GM21367 (cell line): ENCODE measurements at regions not wholly inside any gene's neighbourhood (a gene's known extent, or its start where the extent isn't known, plus 50 kb on each side); places are given as distances from the start of the nearest gene placed in this dataset.
"Not testable (repeated sequence)": the region's sequence is repeated elsewhere in the genome, so short reads cannot be mapped to it uniquely, and the experiment has no call there.

Experiments
- ATAC-seq: cut with Tn5 transposase; IDR thresholded peaks from one replicate; pipeline ENCODE4 v1.9.1; 2021; ENCODE audit not compliant: unreplicated experiment

DNA sequence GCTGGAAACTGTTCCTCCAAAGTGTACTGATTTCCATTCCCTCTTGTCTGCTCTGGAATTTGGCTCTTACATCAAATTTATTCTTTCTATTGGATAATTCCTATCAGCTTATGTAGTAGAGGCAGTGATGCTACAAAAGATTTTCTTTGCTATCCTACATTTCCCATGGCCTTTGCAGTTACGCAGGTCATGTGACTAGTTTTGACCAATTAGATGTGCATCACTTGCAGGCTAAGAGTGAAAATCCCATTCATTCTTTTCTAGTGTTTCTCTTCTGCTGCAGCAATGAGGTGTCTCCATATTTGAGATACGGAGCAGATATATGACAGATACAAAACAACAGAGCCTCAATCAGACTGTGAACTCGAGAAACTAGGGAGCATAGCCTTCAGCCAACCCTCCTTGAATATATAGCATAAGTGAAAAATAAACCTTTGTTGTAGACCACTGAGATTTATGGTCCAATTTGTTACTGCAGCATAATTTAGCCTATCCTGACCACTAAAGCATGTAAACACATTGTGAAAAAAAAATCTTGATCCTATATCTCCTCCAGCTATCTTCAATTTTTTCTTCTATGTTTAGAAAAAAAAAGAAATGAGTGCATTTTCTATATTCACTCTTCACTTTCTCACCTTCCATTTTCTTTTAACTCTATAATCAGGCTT lies 102.0 kb downstream of the HNMT start:
- ATAC-seq, result no peak

DNA sequence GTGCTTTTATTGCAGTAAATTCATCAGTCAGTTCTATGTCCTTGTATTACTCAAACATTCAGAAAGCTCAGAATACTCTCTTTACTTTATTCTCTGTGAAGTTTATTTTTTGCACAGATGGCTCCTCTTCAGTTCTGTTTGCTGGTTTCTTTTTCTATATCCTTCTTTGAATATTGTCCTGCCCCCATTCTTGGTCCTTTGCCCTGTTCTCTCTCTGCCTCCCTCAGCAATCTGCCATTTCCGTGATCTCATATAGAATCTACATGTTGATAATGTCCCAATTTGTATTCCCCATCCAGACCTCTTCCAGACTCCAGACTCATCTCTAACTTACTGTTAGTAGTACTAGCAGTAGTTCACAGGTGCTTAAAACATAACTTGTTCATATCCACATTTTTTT lies 102.6 kb downstream of the HNMT start:
- no peak for ATAC-seq

DNA sequence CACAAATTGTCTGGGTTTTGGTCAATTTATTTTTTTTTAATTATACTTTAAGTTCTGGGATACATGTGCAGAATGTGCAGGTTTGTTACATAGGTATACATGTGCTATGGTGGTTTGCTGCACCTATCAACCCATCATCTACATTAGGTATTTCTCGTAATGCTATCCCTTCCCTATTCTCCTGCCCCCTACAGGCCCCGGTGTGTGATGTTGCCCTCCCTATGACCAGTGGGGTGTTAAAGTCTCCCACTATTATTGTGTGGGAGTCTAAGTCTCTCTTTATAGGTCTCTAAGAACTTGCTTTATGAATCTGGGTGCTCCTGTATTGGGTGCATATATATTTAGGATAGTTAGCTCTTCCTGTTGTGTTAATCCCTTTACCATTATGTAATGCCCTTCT lies 104.4 kb downstream of the HNMT start:
- not testable (repeated sequence) for ATAC-seq

DNA sequence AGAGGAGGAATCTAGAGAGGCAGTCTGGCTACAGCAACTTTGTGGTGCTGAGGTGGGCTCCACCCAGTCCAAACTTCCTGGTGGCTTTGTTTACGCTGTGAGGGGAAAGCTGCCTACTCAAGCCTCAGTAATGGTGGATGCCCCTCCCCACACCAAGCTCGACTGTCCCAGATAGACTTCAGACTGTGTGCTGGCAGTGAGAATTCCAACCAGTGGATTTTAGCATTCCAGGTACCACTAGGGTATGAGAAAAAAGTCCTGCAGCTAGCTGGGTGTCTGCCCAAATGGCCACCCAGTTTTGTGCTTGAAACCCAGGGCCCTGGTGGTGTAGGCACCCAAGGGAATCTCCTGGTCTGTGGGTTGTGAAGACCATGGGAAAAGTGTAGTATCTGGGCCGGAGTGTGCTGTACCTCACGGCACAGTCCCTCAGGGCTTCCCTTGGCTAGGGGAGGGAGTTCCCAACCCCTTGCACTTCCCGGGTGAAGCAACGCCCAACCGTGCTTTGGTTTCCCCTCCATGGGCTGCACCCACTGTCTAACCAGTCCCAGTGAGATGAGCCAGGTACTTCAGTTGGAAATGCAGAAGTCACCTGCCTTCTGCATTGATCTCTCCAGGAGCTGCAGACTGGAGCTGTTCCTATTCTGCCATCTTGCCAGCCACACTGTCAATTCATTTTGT lies 106.9 kb downstream of the HNMT start:
- not testable (repeated sequence) for ATAC-seq

DNA sequence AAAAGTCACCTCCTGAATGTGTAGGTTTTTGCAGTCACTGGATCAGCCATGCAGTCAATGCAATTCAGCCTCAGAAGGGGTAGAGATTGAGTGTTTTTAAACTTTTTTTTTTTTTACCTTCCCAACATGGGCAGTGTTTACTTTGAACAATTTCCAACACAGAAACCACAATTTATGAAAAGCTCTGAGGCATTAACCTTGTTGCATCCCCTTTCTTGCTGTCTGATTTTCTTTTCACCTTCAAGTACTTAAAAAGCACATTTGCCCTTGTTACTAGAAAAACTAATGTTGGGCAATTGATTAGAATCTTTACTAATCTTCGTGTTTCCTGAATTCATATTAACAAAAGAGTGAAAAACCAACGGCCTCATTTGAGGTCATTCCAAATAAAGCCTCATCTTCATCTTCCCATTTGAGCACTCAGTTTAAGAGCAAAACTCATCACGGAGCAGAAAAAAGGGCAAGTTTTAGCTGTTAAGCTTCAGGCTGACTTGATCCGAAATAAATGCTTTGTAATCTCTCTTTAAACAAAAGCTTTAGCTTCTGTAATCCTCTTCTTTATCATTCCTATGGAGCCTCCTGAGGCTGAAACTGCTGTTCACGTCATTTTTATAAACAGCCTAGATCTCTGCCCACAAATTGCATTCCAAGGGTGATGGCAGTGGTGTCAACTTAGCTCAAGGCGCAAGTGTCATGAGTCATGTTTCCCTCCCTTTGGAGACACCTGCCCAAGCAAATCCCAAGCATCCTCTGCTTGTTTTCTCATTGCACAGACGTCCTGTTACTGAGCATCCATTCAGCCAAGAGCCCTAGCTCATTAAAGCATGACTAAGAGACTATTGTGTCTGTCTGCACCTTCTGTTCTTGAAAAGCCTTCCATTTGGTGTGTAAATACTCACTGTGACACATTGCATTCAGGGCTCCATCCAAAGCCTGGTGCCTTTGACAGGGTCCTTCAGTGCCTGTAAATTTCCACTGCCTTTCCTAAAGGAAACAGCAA lies 107.7 kb downstream of the HNMT start:
- no peak for ATAC-seq

DNA sequence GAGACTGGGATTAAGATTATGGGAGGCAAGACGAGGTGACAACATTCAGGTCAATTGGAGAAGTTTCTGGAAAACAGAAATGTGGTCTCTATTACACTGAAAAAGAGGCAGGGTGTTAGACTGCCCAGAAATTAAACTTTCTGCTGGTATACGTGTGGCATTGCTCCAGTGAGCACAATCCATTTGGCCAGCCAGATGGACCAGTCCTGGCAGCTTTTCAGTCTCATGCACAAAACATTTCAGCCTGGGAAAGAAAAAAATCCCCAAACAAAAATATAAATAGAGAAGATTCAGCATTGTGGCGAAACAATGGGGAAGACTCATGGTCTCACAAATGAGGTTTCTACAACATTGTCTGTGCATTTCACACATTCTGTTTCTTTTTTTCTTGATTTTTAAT lies 113.9 kb downstream of the HNMT start:
- ATAC-seq, result no peak

DNA sequence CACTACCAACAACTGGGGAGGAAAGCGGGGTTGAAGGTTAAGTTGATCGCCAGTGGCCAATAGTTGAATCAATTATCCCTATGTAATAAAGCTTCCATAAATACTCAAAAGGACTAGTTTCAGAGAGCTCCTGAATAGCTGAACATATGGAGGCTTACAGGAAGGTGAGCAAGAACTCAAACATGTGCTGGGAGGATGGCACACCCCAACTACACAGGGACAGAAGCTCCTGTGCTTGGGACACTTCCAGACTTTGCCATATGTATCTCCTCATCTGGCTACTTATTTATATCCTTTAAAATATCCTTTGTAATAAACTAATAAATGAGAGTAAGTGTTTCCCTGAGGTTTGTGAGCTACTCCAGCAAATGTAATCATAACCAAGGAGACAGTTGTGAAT lies 115.7 kb downstream of the HNMT start:
- ATAC-seq, result no peak

DNA sequence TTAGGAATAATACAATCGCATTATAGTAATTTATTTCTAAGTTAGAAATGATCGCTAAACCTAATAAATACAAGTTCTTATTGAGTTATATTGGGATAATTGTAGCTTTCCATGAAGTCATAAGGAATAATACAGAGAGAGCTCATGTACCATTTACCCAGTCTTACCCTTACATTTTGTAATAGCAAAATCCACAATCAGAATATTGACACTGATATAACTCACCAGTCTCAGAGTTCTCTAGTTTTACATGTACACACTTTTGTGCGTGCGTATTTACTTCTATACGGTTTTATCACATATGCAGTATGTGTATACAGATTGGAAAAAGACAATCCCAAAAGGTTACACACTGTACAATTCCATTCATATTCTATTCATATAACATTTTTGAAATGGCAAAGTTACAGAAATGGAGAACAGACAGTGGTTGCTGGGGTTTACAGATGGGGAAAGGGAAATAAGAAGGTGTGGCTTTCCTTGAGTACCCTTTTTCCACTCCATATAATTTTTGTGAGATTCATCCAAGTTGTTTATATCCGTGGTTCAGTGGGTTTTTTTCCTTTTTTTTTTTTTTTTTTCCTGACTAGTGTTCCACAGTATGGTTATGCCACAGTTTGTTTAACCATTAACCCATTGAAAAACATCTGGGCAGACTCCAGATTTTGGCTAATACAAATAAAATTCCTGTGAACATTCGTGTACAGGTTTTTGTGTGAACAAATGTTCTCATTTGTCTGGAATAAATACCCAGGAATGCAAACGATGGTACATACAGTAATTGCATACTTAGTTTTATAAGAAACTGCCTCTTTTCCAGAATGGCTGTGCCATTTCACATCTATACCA lies 117.2 kb downstream of the HNMT start:
- no peak for ATAC-seq

DNA sequence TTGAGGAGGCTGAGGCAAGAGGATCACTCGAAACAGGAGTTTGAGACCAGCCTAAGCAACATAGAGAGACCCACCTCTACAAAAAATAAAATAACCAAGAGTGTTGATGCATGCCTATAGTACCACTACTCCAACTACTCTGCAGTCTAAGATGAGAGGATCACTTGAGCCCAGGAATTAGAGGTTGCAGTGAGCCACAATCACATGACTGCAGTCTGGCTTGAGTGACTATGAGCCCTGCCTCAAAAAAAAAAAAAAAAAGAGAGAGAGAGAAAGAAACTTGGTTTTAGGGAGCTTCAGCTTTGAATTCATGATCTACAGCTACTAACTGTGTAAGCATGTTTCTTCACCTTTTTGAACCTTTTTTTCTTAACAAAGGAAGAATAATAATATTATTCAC lies 119.9 kb downstream of the HNMT start:
- no peak for ATAC-seq

DNA sequence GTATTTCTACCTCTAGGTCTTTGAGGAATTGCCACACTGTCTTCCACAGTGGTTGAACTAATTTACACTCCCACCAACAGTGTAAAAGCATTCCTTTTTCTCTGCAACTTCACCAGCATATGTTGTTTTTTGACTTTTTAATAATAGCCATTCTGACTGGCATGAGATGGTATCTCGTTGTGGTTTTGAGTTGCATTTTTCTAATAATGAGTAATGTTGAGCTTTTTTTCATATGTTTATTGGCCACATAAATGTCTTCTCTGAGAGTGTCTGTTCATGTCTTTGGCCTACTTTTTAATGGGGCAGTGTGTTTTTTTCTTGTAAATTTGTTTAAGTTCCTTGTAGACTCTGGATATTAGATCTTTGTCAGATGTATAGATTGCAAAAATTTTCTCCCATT lies 121.2 kb downstream of the HNMT start:
- ATAC-seq, result not testable (repeated sequence)

DNA sequence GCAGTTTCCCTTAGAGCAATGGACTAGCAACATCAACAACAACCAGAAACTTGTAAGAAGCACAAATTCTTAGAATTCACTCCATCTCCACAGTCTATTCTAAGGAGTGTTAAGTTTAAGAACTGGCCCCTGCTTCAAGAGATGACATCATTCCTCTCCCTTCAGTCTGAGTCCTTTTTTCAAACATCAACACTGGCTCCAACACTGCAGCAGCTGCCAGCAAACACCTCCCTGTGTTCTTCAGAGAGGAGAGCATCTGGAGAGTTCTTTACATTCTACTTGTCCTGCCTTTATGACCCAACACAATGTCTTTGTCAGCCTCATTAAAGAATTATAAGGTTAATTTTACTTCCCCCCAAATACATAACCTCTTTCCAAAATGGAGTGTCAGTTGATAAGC lies 122.3 kb downstream of the HNMT start:
- no peak for ATAC-seq

DNA sequence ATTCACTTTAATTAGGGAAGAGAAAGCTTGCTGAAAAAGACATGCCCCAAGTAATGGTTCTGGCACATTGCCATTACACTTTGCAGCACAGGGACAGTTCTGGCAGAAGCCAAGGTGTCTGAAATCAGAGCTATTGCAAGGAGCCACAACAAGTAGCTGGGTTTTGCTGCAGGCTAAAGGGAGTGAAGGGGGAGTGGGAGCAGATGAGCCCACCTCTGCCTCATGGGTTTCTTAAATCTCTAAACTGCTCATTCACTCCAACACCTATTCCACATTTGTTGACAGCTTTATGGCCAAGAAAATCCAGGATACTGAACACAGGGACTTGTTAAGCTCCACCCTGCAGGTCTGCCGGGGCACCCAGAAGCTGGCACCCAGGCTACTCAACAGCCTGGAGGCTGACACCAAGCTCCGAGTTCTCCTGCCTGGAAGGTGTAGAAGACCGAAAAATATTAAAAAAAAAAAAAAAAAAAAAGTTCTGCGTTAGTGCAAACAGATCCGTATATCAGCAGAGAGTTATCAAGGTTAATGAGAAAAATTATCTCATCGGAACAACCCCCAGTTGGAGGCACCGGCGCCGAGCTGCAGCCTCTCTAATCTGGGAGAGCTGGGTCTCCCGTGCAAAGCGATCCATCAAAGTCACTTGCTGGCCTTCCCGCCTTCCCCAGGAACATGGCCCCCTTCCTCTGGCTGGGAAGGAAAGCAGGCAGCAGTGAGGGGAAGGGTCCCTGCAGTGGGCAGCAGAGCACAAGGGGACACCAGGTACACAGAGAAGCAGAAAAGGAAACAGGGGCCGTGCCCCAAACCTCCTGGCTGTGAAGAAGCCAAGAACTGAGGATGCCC lies 123.7 kb downstream of the HNMT start:
- ATAC-seq, result no peak

DNA sequence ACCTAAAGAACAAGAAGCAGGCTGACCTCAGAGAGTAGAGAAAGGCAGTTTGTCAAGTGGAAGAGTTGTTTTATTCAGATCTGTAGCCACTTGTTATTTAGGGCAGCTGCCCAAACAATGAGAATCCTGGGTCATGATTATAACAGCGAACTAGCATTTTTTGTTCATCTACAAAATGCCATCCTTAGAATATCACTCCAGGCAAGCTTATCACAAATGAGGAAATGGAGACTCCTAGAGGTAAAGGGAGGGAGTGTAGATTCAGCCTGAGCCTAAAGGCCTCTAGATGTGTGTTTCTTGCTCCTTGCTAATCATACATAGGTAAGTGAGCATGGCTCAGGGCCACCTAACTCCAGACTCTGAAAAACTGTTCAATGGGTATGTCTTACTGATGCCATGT lies 126.1 kb downstream of the HNMT start:
- ATAC-seq, result peak; percentile 73

DNA sequence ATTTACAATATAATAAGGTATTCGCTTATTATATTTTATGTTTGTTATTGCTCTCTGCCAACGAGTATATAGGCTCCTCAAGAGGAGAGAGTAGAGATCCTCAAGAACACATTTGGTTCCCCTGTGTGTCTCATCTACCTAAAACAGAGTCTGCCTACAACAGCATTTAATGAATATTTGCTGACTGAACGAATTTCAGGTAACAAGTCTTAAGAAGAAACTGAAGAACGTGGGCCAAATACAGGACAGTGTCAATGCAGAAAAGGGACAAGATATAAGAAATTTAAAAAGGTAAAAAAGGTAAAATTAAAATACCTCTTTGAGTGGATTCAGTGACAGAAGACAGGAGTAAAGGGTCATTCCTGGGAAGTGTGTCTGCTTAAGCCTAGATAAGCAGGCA lies 129.2 kb downstream of the HNMT start:
- ATAC-seq, result no peak

DNA sequence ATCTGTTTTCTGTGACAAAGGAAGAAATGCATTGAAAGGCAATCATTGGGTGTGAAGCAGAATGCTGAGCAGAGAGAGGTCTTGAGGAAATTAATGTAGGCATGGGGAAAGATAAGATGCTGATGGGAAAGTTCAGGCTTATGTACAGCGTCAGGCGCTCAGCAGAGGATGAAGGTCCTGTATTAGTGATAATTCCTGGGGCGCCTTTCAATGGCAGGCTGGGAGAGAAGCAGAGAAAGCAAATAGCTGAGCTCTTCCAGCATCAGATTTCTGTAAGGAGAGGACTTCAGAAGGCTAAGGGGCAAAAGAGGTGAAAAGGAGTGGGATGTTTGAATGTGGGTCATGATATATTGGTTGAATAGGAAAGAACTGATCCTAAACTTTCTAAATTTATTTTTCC lies 129.8 kb downstream of the HNMT start:
- no peak for ATAC-seq

DNA sequence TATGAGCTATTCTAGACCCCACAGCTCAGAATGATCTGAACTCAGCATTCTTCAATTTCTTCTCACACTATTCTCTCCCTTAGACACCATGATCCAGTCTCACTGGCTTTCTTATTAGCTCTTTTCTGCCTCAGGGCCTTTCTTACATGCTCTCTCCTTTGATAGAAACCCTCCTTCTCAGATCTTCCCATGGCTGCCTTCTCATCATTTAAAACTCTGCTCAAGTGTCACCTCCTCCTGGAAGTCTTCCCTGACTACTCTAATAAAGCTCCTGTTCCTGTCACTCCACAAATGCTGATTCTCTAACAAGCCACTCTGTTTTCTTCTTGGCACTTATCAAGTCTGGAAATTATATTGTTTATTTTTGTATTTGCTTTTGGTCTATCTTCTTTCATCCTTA lies 131.1 kb downstream of the HNMT start:
- no peak for ATAC-seq

DNA sequence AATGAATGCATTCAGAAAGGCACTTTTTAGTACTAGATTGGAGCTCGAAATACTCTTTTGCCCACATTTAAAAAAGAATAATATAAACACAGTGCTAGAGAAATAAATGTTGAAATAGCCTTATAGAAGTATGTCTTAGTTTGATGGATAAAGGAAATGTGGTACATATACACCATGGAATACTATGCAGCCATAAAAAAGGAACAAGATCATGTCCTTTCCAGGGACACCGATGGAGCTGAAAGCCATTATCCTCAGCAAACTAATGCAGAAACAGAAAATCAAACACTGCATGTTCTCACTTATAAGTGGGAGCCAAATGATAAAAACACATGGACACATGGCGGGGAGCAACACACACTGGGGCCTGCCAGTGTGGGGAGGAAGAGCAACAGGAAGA lies 135.0 kb downstream of the HNMT start:
- not testable (repeated sequence) for ATAC-seq

DNA sequence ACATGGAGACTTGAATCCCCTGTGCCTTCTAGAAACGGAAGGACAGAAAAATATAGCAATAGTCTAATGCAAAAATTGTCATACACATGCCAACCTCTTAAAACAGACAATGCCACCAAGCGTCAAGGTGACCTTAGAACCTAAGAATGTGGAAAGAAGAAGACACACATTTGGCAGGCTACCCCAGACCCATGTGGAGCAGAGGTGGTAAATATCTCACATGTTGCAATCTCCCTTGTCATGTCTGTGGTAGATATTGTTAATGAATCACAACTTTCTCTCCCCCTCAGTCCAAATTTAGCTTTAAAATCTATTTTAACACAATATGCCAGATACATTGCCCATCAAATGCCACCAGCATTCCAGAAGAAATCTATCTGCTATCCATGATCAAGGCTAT lies 137.4 kb downstream of the HNMT start:
- no peak for ATAC-seq

DNA sequence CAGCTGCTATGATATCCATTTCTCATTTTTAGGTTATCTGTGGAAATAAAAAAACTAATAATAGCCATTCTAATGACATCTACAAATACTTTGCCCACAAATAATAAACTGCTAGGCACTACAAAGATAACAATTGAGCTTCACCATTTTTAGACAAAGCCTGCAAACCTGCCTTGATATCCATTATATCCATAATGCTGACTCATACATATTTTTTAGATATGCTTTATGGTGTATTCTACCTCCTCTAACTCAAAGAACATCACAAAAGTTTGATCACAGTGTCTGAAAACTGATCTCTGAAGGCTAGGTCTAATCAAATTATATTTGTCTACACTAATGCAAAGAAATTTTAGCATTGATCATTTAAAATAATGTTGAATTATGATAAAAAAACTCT lies 138.4 kb downstream of the HNMT start:
- ATAC-seq, result no peak

DNA sequence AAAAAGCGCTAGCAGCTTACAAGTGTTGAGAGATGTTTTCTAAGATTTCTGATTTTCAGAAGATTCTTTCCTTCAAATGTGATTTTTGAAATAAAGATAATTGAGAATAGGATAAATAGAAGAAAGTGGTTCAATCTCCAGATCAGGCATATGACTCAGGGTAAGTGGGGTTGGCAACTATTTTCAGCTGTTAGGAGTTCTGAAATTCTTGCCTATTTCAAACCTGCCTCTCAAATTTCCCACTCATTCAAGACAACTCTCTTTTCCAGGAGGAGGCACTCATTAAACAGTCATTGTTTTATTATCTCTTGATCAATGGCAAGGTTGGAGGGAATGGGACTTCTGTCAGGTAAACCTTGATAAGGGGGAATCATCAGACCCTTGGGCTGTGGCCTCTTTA lies 138.9 kb downstream of the HNMT start:
- no peak for ATAC-seq
